Heart left ventricle (tissue), 16 donors: ENCODE measurements at regions not wholly inside any gene's neighbourhood (a gene's known extent, or its start where the extent isn't known, plus 50 kb on each side); places are given as distances from the start of the nearest gene placed in this dataset.

Source experiments
- ATAC-seq, 4 donors: fragments of 200-7000 bp; cut with Tn5 transposase; one replicate each; pipeline ENCODE4 v1.9.1; 2020 to 2022; ENCODE audit warnings: moderate library complexity in 4 of 4, mild to moderate bottlenecking in 3 of 4, moderate number of reproducible peaks in 1 of 4
- DNase-seq, 5 donors: peaks; one replicate each; pipeline ENCODE4 v3.0.0-alpha.2; 2020
- H3K27ac ChIP-seq, 12 donors: fragments of 200-600 bp; sonication (generic) in 4 of 12; one replicate each; pipeline versions ENCODE4 v1.5.0 to v1.8.0; 2016 to 2022; ENCODE audit warnings: mild to moderate bottlenecking in 2 of 12
- H3K27me3 ChIP-seq, 9 donors: fragments of 200-600 bp; sonication (generic) in 2 of 9; one replicate each; pipeline versions ENCODE4 v1.5.1 to v1.8.0; 2016 to 2022; ENCODE audit warnings: mild to moderate bottlenecking in 3 of 9
- H3K36me3 ChIP-seq, 9 donors: fragments of 200-600 bp; sonication (generic) in 2 of 9; one replicate each; pipeline versions ENCODE4 v1.5.0 to v1.8.0; 2018 to 2022; ENCODE audit warnings: mild to moderate bottlenecking in 2 of 9
- H3K4me1 ChIP-seq, 12 donors: fragments of 200-600 bp; sonication (generic) in 4 of 12; one replicate each; pipeline versions ENCODE4 v1.5.0 to v1.8.0; 2016 to 2022; ENCODE audit warnings: mild to moderate bottlenecking in 3 of 12
- H3K4me3 ChIP-seq, 12 donors: fragments of 200-600 bp; sonication (generic) in 4 of 12; one replicate each; pipeline versions ENCODE4 v1.5.0 to v1.8.0; 2017 to 2022; ENCODE audit warnings: mild to moderate bottlenecking in 9 of 12, moderate library complexity in 4 of 12
- H3K9me3 ChIP-seq, 12 donors: fragments of 200-600 bp; sonication (generic) in 4 of 12; one replicate each; pipeline versions ENCODE4 v1.5.0 to v1.8.0; 2016 to 2022; ENCODE audit warnings: mild to moderate bottlenecking in 1 of 12
- POLR2A ChIP-seq, 2 donors: fragments of 450-650 bp; IDR thresholded peaks; one replicate each; pipeline ENCODE4 v1.6.1; 2017; ENCODE audit warnings: antibody characterized with exemption in 2 of 2, mild to moderate bottlenecking in 2 of 2, moderate library complexity in 2 of 2
- WGBS, 4 donors: extraction: QIAGEN DNeasy Blood & Tissue Kit in 2 of 4; methylation state at CpG; one replicate each; pipeline versions ENCODE4 v1.1.5 to v1.1.7; 2013 to 2018; 5-methylcytosine and 5-hydroxymethylcytosine counted together
- intact Hi-C, 10 donors: fragments of 100-400 bp; cut with DNase I; formaldehyde crosslinking; loops; one replicate each; pipeline versions ENCODE4 v1.11.1 to v1.14.2; 2022
- TF ChIP-seq, protein P1 (sequence below), 12 donors: fragments of 200-600 bp; sonication (generic) in 4 of 12; IDR thresholded peaks; one replicate each; pipeline versions ENCODE4 v1.5.0 to v1.8.0; 2018 to 2022; ENCODE audit warnings: antibody characterized with exemption in 12 of 12, mild to moderate bottlenecking in 5 of 12
- donor health status: ischemic (EF 13 %, LVEDD 7.1; RV severe dilation, severe dysfunction).
- donor health status: healthy with polysubstance abuse.
- donor health status: DM: no; HTN: yes; CAD: no.
- donor health status: DM: no; HTN: no; CAD: no.
- donor health status: ischemic (EF 25% LVEDD 6.9; RV normal size, moderate dysfunction).
- donor health status: ischemic (EF 25% LVEDD 5.7; RV mildly dilated, moderate dysfunction).
- donor health status: healthy.
- donor health status: DM: yes; HTN: yes; CAD: no.
- donor health status: ischemic (EF 35%, LVEDD 5.7; RV mildly dilated, moderate dysfunction).
- donor health status: nonischemic (EF 11% LVEDD 7.7; RV severe dilation, severe dysfunction).
- donor health status: DM: yes; HTN: yes; CAD: no.
- donor health status: PGD.
- donor health status: ischemic (EF 29% LVEDD 5.4; RV normal size, mild dysfunction).
- donor health status: nonischemic (EF 23%, LVEDD 6.1; RV moderate dilation, normal function).

DNA sequence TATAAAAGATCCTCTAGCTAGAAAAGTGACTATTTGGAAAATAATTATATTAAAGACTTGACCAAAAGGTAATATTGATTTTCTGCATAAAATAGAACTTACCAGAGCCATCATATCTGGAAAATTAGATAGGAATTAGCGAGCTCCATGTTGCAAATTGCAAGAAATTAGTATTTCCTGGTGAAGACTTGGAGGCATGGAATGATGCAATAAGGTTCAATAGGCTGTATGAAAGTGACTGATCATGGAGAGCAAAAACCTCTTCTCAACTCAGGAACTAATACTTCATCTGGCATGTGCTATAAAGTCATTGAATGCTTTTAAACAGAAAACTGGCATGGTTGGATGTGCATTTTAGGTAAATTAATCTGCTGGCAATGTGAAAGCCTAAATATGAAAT, 66.3 kb upstream of the UFM1 start:
- intact Hi-C loops: no loop called here
- no peaks in the 10 kb centered on the region for H3K36me3 ChIP-seq
- H3K4me3 ChIP-seq: no peak overlapping the region
- H3K9me3 ChIP-seq: peaks cover 0 to 25% (median 5%) of the 10 kb centered on the region in 12 donors
- ATAC-seq (no peak), DNase-seq (no peak)
- H3K4me1 ChIP-seq: no peaks in the 10 kb centered on the region
- no peaks in the 10 kb centered on the region for H3K27me3 ChIP-seq
- no peak overlapping the region for H3K27ac ChIP-seq
- no peak for TF ChIP-seq POLR2A (IDR thresholded peaks at IDR 0.05)
- TF ChIP-seq, protein P1, sequence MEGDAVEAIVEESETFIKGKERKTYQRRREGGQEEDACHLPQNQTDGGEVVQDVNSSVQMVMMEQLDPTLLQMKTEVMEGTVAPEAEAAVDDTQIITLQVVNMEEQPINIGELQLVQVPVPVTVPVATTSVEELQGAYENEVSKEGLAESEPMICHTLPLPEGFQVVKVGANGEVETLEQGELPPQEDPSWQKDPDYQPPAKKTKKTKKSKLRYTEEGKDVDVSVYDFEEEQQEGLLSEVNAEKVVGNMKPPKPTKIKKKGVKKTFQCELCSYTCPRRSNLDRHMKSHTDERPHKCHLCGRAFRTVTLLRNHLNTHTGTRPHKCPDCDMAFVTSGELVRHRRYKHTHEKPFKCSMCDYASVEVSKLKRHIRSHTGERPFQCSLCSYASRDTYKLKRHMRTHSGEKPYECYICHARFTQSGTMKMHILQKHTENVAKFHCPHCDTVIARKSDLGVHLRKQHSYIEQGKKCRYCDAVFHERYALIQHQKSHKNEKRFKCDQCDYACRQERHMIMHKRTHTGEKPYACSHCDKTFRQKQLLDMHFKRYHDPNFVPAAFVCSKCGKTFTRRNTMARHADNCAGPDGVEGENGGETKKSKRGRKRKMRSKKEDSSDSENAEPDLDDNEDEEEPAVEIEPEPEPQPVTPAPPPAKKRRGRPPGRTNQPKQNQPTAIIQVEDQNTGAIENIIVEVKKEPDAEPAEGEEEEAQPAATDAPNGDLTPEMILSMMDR (IDR thresholded peaks at IDR 0.05): no peak
- 62 to 76% (median 67%) methylated on average over 1 of the region's 1 CpG for WGBS, 4 donors

DNA sequence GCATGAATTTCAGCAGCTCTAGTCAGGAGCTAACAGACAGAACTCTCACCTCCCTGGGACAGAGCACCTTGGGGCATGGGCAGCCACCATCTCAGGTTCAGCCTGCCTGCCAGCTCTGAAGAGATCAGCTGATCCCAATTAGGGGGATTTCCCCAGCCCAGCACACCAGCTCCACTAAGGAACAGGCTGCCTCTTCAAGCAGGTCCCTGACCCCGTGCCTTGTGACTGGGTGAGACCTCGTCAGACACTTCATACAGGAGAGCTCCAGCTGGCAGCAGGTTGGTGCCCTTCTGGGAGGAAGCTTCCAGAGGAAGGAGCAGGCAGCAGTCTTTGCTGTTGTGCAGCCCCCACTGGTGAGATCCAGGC, 84.5 kb upstream of the UFM1 start:
- Histone ChIP-seq H3K4me3 (no peak overlapping the region), H3K27me3 (no peaks in the 10 kb centered on the region), H3K9me3 (peaks cover 0 to 15% (median 0%) of the 10 kb centered on the region in 12 donors), H3K27ac (no peak overlapping the region), H3K36me3 (no peaks in the 10 kb centered on the region), H3K4me1 (no peaks in the 10 kb centered on the region)
- no peak for TF ChIP-seq POLR2A (IDR thresholded peaks at IDR 0.05)
- TF ChIP-seq, protein P1 (IDR thresholded peaks at IDR 0.05): no peak
- ATAC-seq: no peak
- intact Hi-C loops: no loop called here
- 43 to 66% (median 57%) methylated on average over 2 of the region's 2 CpGs for WGBS, 4 donors
- DNase-seq: peak in 1 of 5 donors; percentile 19

DNA sequence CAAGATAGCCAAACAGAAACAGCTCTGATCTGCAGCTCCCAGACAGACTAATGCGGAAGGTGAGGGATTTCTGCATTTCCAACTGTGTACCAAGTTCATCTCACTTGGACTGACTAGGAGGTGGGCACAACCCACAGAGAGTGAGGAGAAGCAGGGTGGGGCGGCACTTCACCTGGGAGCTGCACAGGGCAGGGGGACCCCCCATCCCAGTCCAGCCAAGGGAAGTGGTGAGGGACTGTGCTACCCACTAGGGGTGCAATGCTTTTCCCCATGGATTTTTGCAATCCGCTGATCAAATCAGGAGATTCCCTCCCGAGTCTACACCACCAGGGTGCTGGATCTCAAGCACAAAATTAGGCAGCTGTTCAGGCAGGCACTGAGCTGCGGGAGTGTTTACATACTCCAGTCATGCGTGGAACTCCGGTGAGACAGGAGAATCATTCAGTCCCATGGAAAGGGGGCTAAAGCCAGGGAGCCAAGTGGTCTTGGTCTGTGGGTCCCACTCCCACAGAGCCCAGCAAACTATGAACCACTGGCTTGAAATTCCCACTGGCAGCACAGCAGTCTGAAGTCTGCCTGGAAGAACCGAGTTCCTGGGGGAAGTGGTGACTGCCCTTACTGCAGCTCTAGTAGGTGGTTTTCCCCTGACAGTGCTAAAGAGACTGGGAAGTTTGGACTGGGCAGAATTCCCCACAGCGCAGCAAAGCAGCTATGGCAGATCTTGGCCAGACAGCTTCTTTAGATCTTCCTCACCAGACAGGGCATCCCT, 85.1 kb upstream of the UFM1 start:
- TF ChIP-seq, protein P1 (IDR thresholded peaks at IDR 0.05): no peak
- no peak for TF ChIP-seq POLR2A (IDR thresholded peaks at IDR 0.05)
- DNase-seq: no peak
- 79 to 88% (median 80%) methylated on average over 5 to 9 of the region's 9 CpGs for WGBS, 4 donors
- intact Hi-C loops: no loop called here
- no peaks in the 10 kb centered on the region for H3K27me3 ChIP-seq
- H3K9me3 ChIP-seq: peaks cover 0 to 15% (median 0%) of the 10 kb centered on the region in 12 donors
- H3K36me3 ChIP-seq: no peaks in the 10 kb centered on the region
- no peaks in the 10 kb centered on the region for H3K4me1 ChIP-seq
- no peak overlapping the region for H3K4me3 ChIP-seq
- H3K27ac ChIP-seq: no peak overlapping the region
- ATAC-seq: no peak

DNA sequence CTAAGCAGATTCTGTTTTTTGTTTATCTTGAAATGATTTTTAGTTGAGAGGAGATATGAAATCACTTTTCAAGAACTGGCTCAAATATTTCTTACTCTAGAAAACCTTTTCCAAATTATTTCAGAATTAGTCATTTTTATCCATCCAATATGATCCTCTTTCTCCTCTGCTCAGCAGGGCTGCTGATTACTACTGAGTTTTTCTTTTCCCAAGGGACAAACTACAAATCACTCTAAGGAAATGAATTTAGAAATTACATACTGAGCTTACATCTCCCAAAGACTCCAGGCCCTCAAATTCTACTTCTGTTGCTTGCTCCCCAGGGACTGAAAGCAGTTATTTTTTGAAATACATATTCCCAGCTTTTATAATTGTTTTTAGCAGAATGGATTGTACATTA, 87.4 kb upstream of the UFM1 start:
- TF ChIP-seq POLR2A (IDR thresholded peaks at IDR 0.05): no peak
- TF ChIP-seq, protein P1 (IDR thresholded peaks at IDR 0.05): no peak
- Histone ChIP-seq H3K27ac (no peak overlapping the region), H3K36me3 (no peaks in the 10 kb centered on the region), H3K4me1 (no peaks in the 10 kb centered on the region), H3K9me3 (no peaks in the 10 kb centered on the region), H3K4me3 (no peak overlapping the region), H3K27me3 (no peaks in the 10 kb centered on the region)
- intact Hi-C loops: no loop called here
- DNase-seq: no peak
- ATAC-seq: no peak
